Panc1 (cell line): ENCODE measurements at regions not wholly inside any gene's neighbourhood (a gene's known extent, or its start where the extent isn't known, plus 50 kb on each side); places are given as distances from the start of the nearest gene placed in this dataset.

Source experiments
- POLR2AphosphoS5 ChIP-seq: IDR thresholded peaks from 2 replicates; pipeline ENCODE4 v1.6.1; 2012; ENCODE audit warnings: mild to moderate bottlenecking, low read depth, low read length, moderate library complexity
- REST ChIP-seq, 2 experiments: IDR thresholded peaks; 2 replicates each; pipeline ENCODE4 v1.6.1; 2011 to 2012; ENCODE audit warnings: low read depth in 2 of 2, control low read depth in 1 of 2, low read length in 1 of 2, mild to moderate bottlenecking in 1 of 2, moderate library complexity in 1 of 2; ENCODE audit not compliant: insufficient read depth in 1 of 2
- SIN3A ChIP-seq: IDR thresholded peaks from 2 replicates; pipeline ENCODE4 v1.6.1; 2012; ENCODE audit warnings: low read depth, mild to moderate bottlenecking, low read length, moderate library complexity, borderline replicate concordance; ENCODE audit not compliant: insufficient read depth
- TF ChIP-seq, protein P1 (sequence below): fragments of 450-650 bp; IDR thresholded peaks from 2 replicates; pipeline ENCODE4 v1.5.1; 2017; ENCODE audit warnings: mild to moderate bottlenecking

- TF ChIP-seq, protein P1, sequence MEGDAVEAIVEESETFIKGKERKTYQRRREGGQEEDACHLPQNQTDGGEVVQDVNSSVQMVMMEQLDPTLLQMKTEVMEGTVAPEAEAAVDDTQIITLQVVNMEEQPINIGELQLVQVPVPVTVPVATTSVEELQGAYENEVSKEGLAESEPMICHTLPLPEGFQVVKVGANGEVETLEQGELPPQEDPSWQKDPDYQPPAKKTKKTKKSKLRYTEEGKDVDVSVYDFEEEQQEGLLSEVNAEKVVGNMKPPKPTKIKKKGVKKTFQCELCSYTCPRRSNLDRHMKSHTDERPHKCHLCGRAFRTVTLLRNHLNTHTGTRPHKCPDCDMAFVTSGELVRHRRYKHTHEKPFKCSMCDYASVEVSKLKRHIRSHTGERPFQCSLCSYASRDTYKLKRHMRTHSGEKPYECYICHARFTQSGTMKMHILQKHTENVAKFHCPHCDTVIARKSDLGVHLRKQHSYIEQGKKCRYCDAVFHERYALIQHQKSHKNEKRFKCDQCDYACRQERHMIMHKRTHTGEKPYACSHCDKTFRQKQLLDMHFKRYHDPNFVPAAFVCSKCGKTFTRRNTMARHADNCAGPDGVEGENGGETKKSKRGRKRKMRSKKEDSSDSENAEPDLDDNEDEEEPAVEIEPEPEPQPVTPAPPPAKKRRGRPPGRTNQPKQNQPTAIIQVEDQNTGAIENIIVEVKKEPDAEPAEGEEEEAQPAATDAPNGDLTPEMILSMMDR = no peak
- no peak for TF ChIP-seq POLR2AphosphoS5
- no peak for TF ChIP-seq REST (IDR thresholded peaks at IDR 0.05; ENCODE audit: insufficient read depth in 1 of 2, low read depth in 2 of 2, low read length in 1 of 2)
- no peak for TF ChIP-seq SIN3A
These were observed 289.3 kb upstream of the LINC00305 start for GRCh38 chr18:64438178-64438577.
